ENCODE measurements at regions not wholly inside any gene's neighbourhood (a gene's known extent, or its start where the extent isn't known, plus 50 kb on each side); places are given as distances from the start of the nearest gene placed in this dataset.

DNA sequence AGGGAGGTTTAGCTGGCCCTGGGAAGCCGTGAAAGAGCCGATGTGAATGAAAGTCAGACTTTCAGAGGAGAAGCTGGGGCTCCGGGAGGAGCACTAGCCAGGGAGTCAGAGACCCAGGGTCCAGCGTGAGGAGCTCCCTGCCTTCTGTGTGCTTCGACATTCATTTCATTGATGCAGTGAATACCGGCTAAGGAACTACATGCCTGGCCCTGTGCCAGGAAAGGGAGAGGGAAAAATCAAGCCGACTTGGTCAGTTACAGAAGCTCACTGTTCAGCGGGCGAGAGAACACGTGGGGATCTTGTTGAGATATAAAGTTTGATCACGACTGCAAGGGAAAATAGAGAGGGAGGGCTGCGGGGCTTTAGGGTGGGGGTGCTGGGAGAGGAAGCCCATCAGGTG is 76.7 kb upstream of the RUNX3 start:
- TF ChIP-seq, protein P1, sequence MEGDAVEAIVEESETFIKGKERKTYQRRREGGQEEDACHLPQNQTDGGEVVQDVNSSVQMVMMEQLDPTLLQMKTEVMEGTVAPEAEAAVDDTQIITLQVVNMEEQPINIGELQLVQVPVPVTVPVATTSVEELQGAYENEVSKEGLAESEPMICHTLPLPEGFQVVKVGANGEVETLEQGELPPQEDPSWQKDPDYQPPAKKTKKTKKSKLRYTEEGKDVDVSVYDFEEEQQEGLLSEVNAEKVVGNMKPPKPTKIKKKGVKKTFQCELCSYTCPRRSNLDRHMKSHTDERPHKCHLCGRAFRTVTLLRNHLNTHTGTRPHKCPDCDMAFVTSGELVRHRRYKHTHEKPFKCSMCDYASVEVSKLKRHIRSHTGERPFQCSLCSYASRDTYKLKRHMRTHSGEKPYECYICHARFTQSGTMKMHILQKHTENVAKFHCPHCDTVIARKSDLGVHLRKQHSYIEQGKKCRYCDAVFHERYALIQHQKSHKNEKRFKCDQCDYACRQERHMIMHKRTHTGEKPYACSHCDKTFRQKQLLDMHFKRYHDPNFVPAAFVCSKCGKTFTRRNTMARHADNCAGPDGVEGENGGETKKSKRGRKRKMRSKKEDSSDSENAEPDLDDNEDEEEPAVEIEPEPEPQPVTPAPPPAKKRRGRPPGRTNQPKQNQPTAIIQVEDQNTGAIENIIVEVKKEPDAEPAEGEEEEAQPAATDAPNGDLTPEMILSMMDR (IDR thresholded peaks at IDR 0.05; ENCODE audit: poor library complexity) = no peak
- no peak for TF ChIP-seq EZH2 (IDR thresholded peaks at IDR 0.05; ENCODE audit: borderline replicate concordance)
